ENCODE measurements at regions not wholly inside any gene's neighbourhood (a gene's known extent, or its start where the extent isn't known, plus 50 kb on each side); places are given as distances from the start of the nearest gene placed in this dataset.

GRCh38 chr19:32010071-32010470, 335.3 kb upstream of the ZNF507 start:
- no peak for DNase-seq

GRCh38 chr19:32012206-32012605, 333.2 kb upstream of the ZNF507 start:
- no peak for DNase-seq

GRCh38 chr19:32012886-32013631, 332.4 kb upstream of the ZNF507 start:
- DNase-seq: no peak

- DNase-seq: no peak
Measured at GRCh38 chr19:32017176-32017953, 328.0 kb upstream of the ZNF507 start.

- no peak for DNase-seq
Measured at GRCh38 chr19:32018014-32018413, 327.4 kb upstream of the ZNF507 start.

GRCh38 chr19:32020538-32020937, 324.9 kb upstream of the ZNF507 start:
- DNase-seq: no peak

- DNase-seq: no peak
Measured at GRCh38 chr19:32022044-32022640, 323.3 kb upstream of the ZNF507 start.

- no peak for DNase-seq
Measured at GRCh38 chr19:32022731-32023563, 322.5 kb upstream of the ZNF507 start.

- DNase-seq: no peak
Measured at GRCh38 chr19:32023564-32023832, 321.9 kb upstream of the ZNF507 start.

GRCh38 chr19:32029235-32029634, 316.2 kb upstream of the ZNF507 start:
- no peak for DNase-seq

GRCh38 chr19:32032561-32032960, 312.8 kb upstream of the ZNF507 start:
- DNase-seq: no peak

GRCh38 chr19:32035626-32036025, 309.8 kb upstream of the ZNF507 start:
- no peak for DNase-seq

GRCh38 chr19:32038021-32038920, 307.1 kb upstream of the ZNF507 start:
- no peak for DNase-seq

- no peak for DNase-seq
Measured at GRCh38 chr19:32038961-32039360, 306.4 kb upstream of the ZNF507 start.

- no peak for DNase-seq
Measured at GRCh38 chr19:32039440-32039839, 306.0 kb upstream of the ZNF507 start.

- no peak for DNase-seq
Measured at GRCh38 chr19:32040236-32040635, 305.2 kb upstream of the ZNF507 start.

GRCh38 chr19:32041681-32042292, 303.6 kb upstream of the ZNF507 start:
- DNase-seq: no peak

- DNase-seq: no peak
Measured at GRCh38 chr19:32047788-32048187, 297.6 kb upstream of the ZNF507 start.

GRCh38 chr19:32053376-32053775, 292.0 kb upstream of the ZNF507 start:
- no peak for DNase-seq

GRCh38 chr19:32053861-32054260, 291.5 kb upstream of the ZNF507 start:
- no peak for DNase-seq

- DNase-seq: no peak
Measured at GRCh38 chr19:32058131-32058530, 287.3 kb upstream of the ZNF507 start.

- DNase-seq: no peak
Measured at GRCh38 chr19:32061315-32061714, 284.1 kb upstream of the ZNF507 start.

Data from activated CD4-positive, alpha-beta T cell treated with anti-CD3 and anti-CD28 coated beads for 4 hours (primary cell).